Effector memory CD8-positive, alpha-beta T cell (primary cell): ENCODE measurements at regions not wholly inside any gene's neighbourhood (a gene's known extent, or its start where the extent isn't known, plus 50 kb on each side); places are given as distances from the start of the nearest gene placed in this dataset.
"Not testable (repeated sequence)": the region's sequence is repeated elsewhere in the genome, so short reads cannot be mapped to it uniquely, and the experiment has no call there.

Source experiments
- ATAC-seq: fragments of 150-1000 bp; cut with Tn5 transposase; replicated peaks from 2 replicates; pipeline ENCODE4 v1.10.0; 2021; ENCODE audit warnings: mild to moderate bottlenecking, moderate library complexity
- DNase-seq, 3 experiments: peaks; one replicate each; pipeline ENCODE4 v3.0.0; 2021
- H3K27ac Mint-ChIP-seq, 2 donors: one replicate each; pipeline ENCODE4 v1.8.0; 2022; ENCODE audit warnings: mild to moderate bottlenecking in 2 of 2, mixed read lengths in 2 of 2, moderate library complexity in 2 of 2
- H3K27me3 Mint-ChIP-seq, 2 donors: one replicate each; pipeline ENCODE4 v1.8.0; 2022; ENCODE audit warnings: mixed read lengths in 2 of 2
- H3K36me3 Mint-ChIP-seq: one replicate; pipeline ENCODE4 v1.8.0; 2022; ENCODE audit warnings: mild to moderate bottlenecking, moderate library complexity, mixed read lengths; ENCODE audit not compliant: insufficient read depth
- H3K4me1 Mint-ChIP-seq, 2 donors: one replicate each; pipeline ENCODE4 v1.8.0; 2022; ENCODE audit warnings: low read depth in 2 of 2, mixed read lengths in 2 of 2
- H3K4me3 Mint-ChIP-seq, 2 donors: one replicate each; pipeline ENCODE4 v1.8.0; 2022; ENCODE audit warnings: mild to moderate bottlenecking in 2 of 2, mixed read lengths in 2 of 2, moderate library complexity in 2 of 2
- H3K9me3 Mint-ChIP-seq, 2 donors: one replicate each; pipeline ENCODE4 v1.8.0; 2022; ENCODE audit warnings: mixed read lengths in 2 of 2

DNA sequence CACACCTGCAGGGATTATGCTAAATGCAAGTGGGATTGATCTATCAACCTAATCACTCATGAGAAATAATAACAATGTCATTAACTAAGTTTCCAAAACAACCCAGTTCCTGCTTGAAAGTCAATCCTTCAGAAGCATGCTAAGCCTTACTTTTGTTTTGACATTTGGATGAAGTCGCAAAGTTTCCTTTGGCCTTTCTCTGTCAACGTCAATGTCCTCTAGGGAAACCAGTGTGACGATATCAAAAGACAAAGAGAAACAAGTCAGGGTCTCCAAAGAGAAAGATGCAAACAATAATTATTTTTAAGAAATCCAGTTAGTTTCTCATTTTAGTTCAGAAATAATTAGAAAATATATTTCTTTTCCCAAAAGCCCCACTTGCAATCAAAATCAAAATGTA, 86.7 kb upstream of the SRD5A3 start:
- Mint-ChIP-seq H3K4me3 (no peak overlapping the region), H3K27me3 (peaks cover 6 to 17% of the 10 kb centered on the region in 2 donors), H3K36me3 (no peaks in the 10 kb centered on the region), H3K9me3 (no peaks in the 10 kb centered on the region), H3K4me1 (no peaks in the 10 kb centered on the region), H3K27ac (no peak overlapping the region)
- ATAC-seq (no peak), DNase-seq (no peak)

DNA sequence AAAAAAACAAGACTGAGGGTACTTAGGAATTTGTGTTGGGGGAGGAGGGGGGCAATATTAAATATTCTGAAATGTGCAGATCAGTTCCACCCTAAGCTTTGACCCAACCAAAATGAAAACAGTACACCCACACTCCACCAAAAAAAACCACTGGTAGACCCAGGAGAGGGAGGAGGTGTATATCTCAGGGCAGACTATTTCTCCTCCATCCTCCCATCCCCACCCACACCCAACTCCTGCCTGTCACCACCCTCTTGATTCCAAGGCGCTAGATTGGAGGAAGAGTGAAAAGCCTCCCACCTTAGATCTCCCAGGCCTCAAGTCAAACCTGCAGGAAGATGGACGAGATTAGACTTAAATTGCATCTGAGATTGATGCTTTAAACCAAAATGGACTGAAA, 76.6 kb upstream of the SRD5A3 start:
- H3K4me1 Mint-ChIP-seq = no peaks in the 10 kb centered on the region
- ATAC-seq (no peak), DNase-seq (no peak)
- H3K9me3 Mint-ChIP-seq = no peaks in the 10 kb centered on the region
- no peak overlapping the region for H3K4me3 Mint-ChIP-seq
- peaks cover 34 to 62% of the 10 kb centered on the region in 2 donors for H3K27me3 Mint-ChIP-seq
- no peaks in the 10 kb centered on the region for H3K36me3 Mint-ChIP-seq
- no peak overlapping the region for H3K27ac Mint-ChIP-seq

DNA sequence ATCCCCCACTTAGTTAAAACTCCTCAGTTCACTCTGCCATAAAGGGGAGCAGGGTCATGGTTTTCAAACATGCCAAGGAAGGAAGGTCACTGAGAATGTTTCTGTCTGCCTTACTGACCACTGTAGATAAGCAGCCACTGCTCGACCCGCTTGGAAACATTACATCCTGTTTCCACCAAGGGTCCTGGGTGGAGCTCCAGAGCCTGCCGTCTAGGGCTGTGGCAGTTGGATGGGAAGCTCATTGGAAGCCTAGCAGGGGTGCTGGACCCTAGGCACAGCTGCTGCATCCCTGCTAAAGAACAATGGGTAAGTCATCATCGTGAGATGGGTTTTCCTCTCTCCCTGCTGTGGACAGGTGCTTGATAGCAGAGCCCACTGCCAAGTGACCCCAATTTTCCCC, 76.0 kb upstream of the SRD5A3 start:
- H3K27ac Mint-ChIP-seq = no peak overlapping the region
- H3K36me3 Mint-ChIP-seq = no peaks in the 10 kb centered on the region
- H3K27me3 Mint-ChIP-seq = peaks cover 34 to 66% of the 10 kb centered on the region in 2 donors
- no peak for ATAC-seq
- no peaks in the 10 kb centered on the region for H3K4me1 Mint-ChIP-seq
- no peaks in the 10 kb centered on the region for H3K9me3 Mint-ChIP-seq
- no peak overlapping the region for H3K4me3 Mint-ChIP-seq
- DNase-seq = no peak

DNA sequence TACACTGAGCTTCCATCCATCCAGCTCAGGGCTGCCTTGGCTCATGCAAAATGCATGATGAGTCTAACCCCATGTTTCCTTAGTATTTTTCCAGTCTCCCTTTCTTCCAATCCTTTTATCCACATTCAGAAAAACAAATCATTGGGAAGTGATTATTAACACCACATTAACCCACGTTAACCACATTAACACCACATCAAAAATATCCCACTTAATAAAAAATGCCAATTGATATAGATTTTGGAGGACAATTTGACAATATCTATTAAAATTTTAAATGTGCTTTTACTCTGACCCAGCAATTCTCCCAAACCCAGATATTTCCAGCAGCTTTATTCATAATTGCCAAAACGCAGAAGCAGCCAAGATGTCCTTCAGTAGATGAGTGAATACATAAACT, 75.6 kb upstream of the SRD5A3 start:
- no peak overlapping the region for H3K27ac Mint-ChIP-seq
- ATAC-seq = no peak
- no peaks in the 10 kb centered on the region for H3K36me3 Mint-ChIP-seq

DNA sequence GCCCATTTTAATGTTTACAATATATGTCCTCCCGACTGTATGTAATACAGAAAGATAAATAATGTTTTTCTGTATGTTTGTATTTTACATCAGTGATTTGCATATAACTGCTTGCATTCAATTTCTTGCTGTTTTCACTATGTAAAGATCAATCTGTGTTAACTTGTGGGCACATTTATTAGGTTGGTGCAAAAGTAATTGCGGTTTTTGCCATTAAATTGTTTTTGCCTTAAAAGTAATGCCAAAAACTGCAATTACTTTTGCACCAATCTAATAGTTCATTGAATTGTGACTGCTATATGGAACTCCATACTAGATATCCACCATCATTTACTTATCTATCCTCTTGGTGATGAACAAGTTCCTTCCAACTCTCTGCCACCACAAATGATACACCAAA, 73.9 kb upstream of the SRD5A3 start:
- no peaks in the 10 kb centered on the region for H3K4me1 Mint-ChIP-seq
- H3K4me3 Mint-ChIP-seq = no peak overlapping the region
- no peaks in the 10 kb centered on the region for H3K36me3 Mint-ChIP-seq
- peaks cover 21 to 47% of the 10 kb centered on the region in 2 donors for H3K27me3 Mint-ChIP-seq
- H3K27ac Mint-ChIP-seq = no peak overlapping the region
- no peaks in the 10 kb centered on the region for H3K9me3 Mint-ChIP-seq
- DNase-seq (no peak), ATAC-seq (no peak)

More for the DNA sequence above, 75.6 kb upstream of the SRD5A3 start:
- H3K4me3 Mint-ChIP-seq = no peak overlapping the region
- DNase-seq = no peak
- no peaks in the 10 kb centered on the region for H3K4me1 Mint-ChIP-seq
- peaks cover 32 to 64% of the 10 kb centered on the region in 2 donors for H3K27me3 Mint-ChIP-seq
- H3K9me3 Mint-ChIP-seq = no peaks in the 10 kb centered on the region

DNA sequence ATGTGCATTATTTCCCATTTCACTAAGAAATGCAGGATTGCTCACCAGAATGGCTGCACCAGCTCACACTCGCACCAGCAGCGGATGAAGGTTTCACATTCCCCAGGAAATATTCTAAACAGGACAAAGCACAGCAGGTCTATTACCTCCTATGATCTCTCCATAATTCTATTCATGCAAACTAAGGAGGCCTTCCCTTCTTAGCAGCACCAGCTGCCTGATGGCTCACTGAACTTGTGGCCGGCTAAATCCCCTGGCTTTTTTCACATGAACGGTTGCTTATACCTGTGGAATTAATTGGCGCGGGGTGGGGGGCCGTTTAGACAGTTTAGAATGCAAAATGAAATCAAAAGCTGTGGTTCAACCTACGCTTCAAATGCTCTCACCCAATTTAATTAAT, 73.5 kb upstream of the SRD5A3 start:
- Mint-ChIP-seq H3K27me3 (peaks cover 24 to 43% of the 10 kb centered on the region in 2 donors), H3K4me1 (no peaks in the 10 kb centered on the region), H3K36me3 (no peaks in the 10 kb centered on the region), H3K27ac (no peak overlapping the region), H3K4me3 (no peak overlapping the region), H3K9me3 (no peaks in the 10 kb centered on the region)
- no peak for DNase-seq
- ATAC-seq = no peak

DNA sequence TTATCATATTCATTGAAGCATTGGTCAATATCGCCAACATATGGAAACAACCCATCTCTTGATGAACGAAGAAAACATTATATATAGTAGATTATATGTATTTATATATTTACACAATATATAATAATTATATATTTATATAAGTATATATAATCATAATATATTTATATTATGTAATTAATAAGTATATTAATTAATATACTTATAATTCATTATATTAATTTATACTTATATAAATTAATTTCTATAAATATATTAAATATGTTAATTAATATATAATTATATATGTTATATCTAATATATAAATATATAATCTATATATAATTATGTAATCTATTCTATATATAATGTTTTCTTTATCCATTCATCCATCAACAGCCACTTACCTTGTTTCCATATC, 69.0 kb upstream of the SRD5A3 start:
- Mint-ChIP-seq H3K4me1 (no peaks in the 10 kb centered on the region), H3K27ac (no peak overlapping the region), H3K4me3 (no peak overlapping the region), H3K9me3 (peaks cover under 1 to 1% of the 10 kb centered on the region in 2 donors), H3K27me3 (peaks cover 33 to 36% of the 10 kb centered on the region in 2 donors), H3K36me3 (no peaks in the 10 kb centered on the region)
- no peak for DNase-seq
- ATAC-seq = no peak

DNA sequence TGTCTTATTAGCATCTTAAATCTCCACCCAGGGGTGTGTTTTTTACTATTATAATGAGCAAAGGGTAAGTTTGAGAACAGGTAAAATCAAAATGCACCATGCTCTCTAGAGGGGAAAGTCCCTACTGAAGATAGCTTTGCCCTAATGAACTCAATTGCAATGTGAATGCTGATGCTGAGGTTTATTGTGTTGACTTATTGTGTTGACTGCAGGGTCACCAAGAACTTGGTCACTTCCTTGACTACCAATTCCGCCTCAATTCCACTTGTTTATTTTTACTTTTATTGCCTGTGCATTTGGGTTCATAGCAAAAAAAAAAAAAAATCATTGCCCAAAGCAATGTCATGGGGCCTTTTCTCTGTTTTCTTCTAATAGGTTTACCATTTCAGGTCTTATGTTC, 67.7 kb upstream of the SRD5A3 start:
- Mint-ChIP-seq H3K4me1 (no peaks in the 10 kb centered on the region), H3K9me3 (peaks cover 2 to 13% of the 10 kb centered on the region in 2 donors), H3K27me3 (peaks cover 32 to 43% of the 10 kb centered on the region in 2 donors), H3K27ac (no peak overlapping the region), H3K4me3 (no peak overlapping the region), H3K36me3 (no peaks in the 10 kb centered on the region)
- ATAC-seq = no peak
- DNase-seq = no peak

DNA sequence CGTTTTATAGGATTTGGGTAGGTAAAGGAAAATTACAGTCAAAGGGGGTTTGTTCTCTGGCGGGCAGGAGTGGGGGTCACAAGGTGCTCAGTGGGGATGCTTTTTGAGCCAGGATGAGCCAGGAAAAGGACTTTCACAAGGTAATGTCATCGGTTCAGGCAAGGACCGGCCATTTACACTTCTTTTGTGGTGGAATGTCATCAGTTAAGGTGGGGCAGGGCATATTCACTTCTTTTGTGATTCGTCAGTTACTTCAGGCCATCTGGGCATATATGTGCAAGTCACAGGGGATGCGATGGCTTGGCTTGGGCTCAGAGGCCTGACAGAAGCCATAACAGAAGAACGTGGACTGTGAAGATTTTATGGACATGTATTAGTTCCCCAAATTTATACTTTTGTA, 65.6 kb upstream of the SRD5A3 start:
- not testable (repeated sequence) for H3K4me3 Mint-ChIP-seq, H3K36me3 Mint-ChIP-seq, ATAC-seq, H3K4me1 Mint-ChIP-seq, H3K27ac Mint-ChIP-seq, DNase-seq
- Mint-ChIP-seq H3K9me3 (peaks cover 9 to 28% of the 10 kb centered on the region in 2 donors), H3K27me3 (peaks cover 16 to 42% of the 10 kb centered on the region in 2 donors)

DNA sequence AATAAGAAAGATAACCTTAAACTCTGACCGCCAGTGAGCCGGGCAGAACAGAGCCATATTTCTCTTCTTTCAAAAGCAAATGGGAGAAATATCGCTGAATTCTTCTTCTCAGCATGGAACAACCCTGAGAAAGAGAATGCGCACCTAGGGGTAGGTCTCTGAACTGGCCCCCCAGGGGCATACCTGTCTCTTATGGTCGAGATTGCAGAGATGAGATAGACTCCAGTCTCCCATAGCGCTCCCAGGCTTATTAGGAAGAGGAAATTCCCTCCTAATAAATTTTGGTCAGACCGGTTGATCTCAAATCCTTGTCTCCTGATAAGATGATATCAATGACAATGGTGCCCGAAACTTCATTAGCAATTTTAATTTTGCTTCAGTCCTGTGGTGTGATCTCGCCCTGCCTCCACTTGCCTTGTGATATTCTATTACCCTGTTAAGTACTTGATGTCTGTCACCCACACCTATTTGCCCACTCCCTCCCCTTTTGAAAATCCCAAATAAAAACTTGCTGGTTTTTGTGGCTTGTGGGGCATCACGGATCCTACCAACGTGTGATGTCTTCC, 64.8 kb upstream of the SRD5A3 start:
- ATAC-seq, H3K36me3 Mint-ChIP-seq, H3K27ac Mint-ChIP-seq, DNase-seq, H3K4me1 Mint-ChIP-seq, H3K4me3 Mint-ChIP-seq: not testable (repeated sequence)
- peaks cover 16 to 42% of the 10 kb centered on the region in 2 donors for H3K27me3 Mint-ChIP-seq
- peaks cover 9 to 28% of the 10 kb centered on the region in 2 donors for H3K9me3 Mint-ChIP-seq

DNA sequence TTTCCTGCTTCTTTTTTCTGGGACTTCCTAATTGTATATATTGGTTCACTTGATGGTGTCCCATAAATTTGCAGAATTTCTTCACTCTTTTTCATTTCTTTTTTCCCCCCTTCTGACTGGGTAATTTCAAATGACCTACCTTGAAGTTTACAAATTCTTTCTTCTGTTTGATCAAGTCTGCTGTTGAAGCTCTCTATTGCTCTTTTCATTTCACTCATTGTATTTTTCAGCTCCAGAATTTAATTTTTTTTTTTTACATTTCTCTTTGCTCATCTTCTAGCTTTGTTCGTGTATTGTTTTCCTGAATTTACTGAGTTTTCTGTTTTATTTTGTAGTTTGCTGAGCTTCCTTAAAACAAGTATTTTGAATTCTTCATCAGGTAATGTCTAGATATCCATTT, 61.7 kb upstream of the SRD5A3 start:
- Mint-ChIP-seq H3K9me3 (peaks cover 9 to 28% of the 10 kb centered on the region in 2 donors), H3K4me1 (no peaks in the 10 kb centered on the region), H3K4me3 (no peak overlapping the region), H3K36me3 (no peaks in the 10 kb centered on the region), H3K27me3 (peaks cover 17 to 37% of the 10 kb centered on the region in 2 donors), H3K27ac (no peak overlapping the region)
- DNase-seq = no peak
- ATAC-seq = no peak

DNA sequence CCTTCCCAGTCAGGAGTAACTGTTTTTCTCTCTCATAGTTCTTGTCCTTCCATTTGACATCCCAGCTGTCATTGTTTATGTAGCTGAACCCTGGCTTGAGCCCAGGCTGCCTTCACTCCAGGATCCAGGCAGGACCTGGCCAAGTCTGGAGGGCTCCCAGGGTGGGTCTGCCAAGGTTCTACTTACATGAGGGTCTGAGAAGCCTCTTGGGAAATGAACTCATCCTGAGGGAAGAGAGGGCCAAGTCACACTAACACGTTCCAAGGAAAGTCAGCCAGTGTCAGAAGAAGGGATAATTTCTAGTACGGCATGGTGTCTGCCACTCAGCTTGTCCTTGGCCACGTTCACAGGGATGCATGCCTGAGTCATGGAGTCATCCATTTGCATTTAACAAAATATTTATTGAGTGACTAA, 54.8 kb upstream of the SRD5A3 start:
- Mint-ChIP-seq H3K9me3 (no peaks in the 10 kb centered on the region), H3K27ac (no peak overlapping the region), H3K4me1 (no peaks in the 10 kb centered on the region), H3K36me3 (no peaks in the 10 kb centered on the region), H3K27me3 (peaks cover 31 to 34% of the 10 kb centered on the region in 2 donors), H3K4me3 (no peak overlapping the region)
- DNase-seq = no peak
- ATAC-seq = no peak

DNA sequence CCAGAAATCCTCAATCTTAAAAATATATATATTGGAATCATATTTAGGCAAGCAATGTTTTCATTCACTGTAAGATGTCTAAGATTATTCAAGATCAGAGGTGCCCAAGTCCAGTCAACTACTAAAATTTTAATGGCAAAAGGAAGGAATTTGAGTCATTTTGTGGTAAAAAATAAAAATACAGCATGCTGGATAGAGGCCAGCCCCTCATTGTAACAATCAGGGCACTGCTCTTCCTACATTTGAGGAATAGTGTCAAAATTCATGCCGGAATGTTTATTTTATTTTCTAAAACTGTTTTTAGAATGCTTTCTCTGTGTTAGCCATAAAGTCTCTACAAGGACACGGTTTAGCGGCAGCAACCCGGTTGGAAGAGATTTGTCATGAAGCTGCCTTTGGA, 49.9 kb upstream of the SRD5A3 start:
- Mint-ChIP-seq H3K4me1 (no peaks in the 10 kb centered on the region), H3K36me3 (no peaks in the 10 kb centered on the region), H3K9me3 (no peaks in the 10 kb centered on the region), H3K27me3 (peaks cover 30 to 49% of the 10 kb centered on the region in 2 donors), H3K27ac (no peak overlapping the region), H3K4me3 (no peak overlapping the region)
- DNase-seq = no peak
- no peak for ATAC-seq
